HG03196 (cell line): ENCODE measurements at regions not wholly inside any gene's neighbourhood (a gene's known extent, or its start where the extent isn't known, plus 50 kb on each side); places are given as distances from the start of the nearest gene placed in this dataset.
"Not testable (repeated sequence)": the region's sequence is repeated elsewhere in the genome, so short reads cannot be mapped to it uniquely, and the experiment has no call there.

ENCODE experiments used
- ATAC-seq: cut with Tn5 transposase; IDR thresholded peaks from one replicate; pipeline ENCODE4 v1.9.1; 2021; ENCODE audit not compliant: unreplicated experiment

DNA sequence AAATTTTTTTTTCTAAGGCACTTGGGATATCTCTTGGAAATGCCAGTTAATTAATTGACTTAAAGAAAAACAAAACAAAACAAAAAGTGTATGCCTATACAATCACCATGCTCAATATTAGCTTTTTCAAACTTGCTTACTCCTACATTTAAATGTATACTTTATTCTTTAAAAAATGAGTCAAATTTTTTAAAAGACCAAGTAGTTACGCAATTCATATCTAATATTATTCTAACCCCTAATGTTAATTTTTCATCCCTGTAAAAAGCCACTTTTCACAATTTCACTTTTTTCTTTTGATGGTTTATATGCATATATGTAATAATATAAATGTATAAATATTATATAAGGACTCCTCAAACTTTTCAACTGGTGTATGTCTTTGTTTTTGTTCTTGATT lies 211.2 kb downstream of the PRDM9 start:
- no peak for ATAC-seq

DNA sequence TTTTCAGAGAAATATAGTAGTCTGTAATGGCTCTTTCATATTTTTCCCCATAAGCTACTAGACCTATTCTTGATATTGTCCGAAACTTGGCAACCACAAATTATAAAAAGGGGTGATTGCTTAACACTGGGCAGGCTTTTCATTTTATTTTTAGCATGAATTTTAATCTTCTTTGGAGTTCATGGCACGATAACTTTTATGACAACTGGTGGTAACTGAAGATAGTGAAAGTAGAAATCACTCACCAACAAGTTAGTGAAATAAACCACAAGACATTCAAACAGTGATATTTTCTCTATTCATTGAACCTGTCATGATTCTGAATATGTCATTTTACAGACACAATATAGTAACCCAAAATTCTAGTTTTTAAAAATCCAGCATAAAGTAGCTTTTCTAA lies 213.9 kb downstream of the PRDM9 start:
- ATAC-seq: no peak

DNA sequence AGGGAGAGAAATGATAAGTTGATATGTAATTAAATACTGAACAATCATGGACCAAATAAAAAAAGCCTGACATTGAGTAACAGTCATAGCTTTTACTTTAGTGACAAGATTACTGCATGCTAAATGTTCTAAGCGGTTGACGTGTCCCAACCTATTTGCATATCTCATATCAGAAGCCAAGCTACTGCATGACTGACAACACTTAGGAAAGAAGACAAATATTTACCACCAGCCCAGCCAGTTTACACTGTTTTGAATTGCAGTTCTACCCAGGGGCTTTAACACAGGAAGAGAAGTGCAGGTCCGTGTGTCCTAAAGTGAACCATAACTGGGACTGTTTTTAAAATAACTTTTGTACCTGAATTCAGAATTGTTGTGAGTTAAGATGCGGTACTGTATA lies 219.9 kb downstream of the PRDM9 start:
- no peak for ATAC-seq

DNA sequence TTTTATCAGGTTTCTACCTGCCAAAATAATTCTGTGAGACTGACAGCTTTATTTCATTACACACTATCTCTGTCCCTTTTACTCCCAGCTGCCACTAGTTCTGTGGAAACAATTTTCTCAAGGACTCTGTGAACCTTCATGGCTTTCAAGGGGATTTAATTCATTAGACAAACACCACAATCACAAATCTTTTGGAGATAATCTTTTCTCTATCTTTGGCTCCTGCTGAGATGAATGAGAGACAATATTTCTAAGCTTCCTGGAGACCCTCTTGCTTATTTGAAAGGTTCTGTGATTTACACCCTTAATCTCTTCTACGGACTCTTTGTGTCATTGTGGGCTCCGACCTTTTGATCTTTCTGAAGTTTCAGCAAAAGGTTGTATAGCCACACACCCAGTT lies 222.6 kb downstream of the PRDM9 start:
- no peak for ATAC-seq

DNA sequence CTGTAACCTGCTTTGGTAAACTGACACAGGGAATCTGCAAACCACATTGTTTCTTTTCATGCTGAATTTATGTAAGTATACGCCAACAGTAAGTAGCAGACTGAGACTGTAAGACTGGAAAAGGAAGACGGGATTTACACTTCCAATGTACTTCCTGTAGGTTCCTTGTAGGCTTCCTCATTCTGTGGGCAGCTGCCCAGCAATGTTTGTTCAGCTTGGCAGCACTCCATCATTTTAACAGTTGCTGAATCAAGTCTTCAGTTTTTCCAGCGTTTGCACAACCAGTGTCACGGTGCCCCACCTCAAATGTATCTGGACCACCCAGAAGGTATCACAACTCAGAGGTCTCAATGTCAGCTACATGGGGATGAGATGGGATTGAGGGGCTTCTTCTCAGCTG lies 232.6 kb downstream of the PRDM9 start:
- no peak for ATAC-seq

DNA sequence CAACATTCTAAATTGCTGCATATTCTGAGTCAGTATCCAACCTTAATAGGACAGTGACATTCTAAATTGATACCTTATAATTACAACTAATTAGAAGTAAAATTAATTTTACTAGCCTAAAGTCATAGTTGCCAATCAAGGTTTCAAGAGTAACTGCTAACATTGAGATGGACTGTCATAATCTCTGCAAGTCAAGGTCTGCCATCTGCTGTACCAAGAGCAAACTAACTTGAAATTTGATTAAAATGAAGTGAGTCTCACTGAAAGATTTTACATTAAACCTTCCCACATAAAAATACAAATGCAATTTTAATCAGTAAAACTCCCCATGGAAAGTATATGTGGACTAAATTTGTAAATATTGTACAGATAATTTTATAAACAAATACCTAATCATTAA lies 235.3 kb downstream of the PRDM9 start:
- no peak for ATAC-seq

DNA sequence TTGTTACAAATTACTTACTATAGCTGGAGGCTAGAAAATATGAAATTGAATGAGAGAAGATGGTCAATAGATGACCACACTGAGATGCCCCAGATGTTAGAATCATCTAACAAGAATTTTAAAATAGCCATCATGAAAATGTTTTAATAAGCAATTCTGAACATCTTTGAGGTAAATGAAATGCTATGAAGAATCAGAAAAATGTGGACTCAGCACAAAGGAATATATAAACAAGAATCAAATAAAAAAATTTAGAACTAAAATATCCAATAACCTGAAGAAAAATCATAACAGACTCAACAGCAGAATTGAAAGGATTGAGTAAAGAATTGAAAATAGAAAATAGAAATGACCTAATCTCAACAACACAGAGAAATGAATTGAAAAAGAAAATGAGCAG lies 248.5 kb downstream of the PRDM9 start:
- no peak for ATAC-seq

DNA sequence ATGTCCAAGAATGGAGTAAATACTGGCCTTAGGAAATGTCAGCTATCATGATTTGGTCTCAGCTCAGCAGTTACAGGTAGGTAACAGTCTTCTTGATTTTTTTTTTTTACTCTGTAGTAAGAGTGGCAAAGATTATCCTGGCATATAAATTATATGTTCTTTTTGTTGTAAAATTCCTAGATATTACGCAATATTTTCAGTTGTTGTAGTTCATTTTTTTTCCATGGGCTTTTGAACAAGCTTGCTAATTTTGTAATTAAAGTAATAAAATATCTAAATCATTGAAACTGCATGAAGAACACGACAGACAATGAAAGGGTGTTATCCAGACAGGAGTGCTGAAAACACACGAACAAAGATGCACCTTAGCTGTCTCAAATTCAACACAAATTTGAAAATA lies 249.4 kb downstream of the PRDM9 start:
- no peak for ATAC-seq

DNA sequence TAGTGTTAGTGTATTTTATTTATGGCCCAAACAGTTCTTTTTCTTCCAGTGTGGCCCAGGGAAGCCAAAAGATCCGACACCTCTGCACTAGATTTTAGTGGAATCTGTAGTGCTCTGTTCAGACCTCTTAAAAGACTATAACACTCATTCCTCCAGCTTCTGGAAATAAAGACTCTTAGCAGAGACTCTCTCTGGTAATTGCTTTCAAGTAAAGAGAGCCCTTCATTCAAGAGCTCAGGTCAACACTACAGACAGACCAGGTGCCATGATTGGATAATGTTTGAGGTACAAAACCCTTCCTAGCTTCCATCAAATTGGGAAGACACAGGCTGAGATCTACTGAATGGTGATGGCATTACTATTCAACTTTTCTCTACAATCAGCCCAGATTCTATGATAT lies 255.8 kb downstream of the PRDM9 start:
- ATAC-seq: no peak

DNA sequence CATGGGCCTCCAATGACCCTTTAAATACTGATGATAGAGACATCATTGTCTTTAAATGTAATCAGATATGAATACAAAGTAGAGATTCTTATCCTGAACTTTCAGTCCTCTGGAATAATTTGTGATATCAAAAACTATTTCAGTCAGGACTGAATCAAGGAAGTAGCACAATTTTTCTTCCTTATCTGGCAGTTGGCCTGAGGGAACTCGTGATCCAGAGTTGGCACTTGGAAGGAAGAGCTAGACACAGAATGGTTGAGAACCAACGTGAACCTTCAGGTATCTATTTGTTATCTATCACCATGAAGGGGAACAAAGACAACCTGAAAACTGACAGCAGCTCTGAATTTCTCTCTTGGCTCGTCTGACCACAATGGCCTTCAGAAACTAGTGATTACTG lies 269.3 kb downstream of the PRDM9 start:
- no peak for ATAC-seq

DNA sequence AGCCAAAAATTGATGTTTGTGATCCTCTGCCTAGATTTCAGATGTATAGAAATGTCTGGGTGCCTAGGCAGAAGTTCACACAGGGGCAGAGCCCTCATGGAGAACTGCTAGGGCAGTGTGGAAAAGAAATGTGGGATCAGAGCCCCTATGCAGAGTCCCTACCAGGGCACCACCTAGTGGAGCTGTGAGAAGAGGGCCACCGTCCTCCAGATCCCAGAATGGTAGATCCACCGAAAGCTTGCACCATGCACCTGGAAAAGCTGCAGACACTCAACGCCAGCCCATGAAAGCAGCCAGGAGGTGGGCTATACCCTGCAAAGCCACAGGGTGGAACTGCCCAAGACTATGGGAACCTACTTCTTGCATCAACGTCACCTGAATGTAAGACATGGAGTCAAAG lies 292.9 kb downstream of the PRDM9 start:
- not testable (repeated sequence) for ATAC-seq

DNA sequence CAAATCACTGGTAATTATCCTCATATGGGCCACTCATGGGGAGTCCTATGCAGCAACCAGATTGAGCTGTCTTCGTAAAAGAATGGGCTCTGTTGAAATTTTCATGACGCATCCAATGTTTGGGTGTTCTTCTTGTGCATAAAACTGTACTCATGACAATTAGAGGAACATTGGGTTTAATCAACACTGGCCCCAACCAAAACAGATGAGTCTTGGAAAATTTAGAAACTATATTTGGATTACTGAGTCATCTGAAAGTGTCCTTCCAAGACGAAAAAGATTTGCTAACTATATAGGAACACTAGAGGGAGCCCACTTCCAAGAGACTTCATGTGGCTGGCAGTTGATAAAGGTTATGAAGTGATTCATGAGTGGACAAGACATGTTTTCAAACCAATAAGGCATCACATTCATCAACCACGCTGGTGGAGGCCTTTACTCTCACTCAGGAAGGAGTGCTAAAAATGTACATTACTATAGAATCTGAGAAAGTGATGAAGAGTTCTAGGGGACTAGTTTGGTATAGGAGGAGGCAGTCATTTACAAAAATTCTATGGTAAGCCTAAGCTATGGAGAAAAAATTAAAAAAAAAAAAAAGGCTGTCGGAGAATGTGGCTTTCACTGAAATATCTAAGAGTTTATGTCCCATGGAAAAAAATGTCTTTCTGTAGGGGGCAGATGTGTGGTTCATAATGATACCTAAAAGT lies 313.5 kb downstream of the PRDM9 start:
- ATAC-seq: no peak

DNA sequence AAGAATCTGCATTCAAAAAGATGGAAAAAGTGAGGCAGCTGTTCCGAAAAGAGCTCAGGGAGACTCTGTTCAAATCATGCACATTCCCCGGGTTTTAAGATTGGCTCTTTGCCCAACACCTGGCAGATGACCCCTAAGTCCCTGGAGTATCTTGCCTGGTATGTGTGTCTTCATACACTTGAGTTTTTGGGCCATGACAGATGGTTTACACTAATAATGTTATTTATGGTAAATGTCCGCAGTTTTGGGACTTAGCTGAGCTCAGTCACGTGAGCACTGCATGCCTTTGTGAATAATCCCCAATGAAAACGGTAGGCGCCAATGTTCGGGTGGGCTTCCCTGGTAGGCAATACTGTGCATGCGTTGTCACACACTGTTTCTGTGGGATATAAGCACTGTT lies 316.1 kb downstream of the PRDM9 start:
- ATAC-seq: no peak

DNA sequence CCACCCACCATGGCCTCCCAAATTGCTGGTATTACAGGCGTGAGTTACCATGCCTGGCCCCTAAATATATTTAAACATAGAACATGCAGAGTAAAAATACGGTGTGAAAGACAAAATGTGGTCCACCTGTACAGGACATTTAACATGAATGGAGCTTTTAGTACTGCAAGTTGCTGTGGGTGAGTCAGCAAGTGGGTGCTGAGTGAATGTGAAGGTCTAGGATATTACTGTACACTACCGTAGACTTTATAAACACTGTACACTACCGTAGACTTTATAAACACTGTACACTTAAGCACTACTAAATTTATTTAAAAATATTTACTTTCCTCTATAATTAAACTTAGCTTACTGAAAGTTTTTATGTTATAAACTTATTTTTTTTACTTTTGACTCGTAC lies 317.8 kb downstream of the PRDM9 start:
- ATAC-seq: no peak

DNA sequence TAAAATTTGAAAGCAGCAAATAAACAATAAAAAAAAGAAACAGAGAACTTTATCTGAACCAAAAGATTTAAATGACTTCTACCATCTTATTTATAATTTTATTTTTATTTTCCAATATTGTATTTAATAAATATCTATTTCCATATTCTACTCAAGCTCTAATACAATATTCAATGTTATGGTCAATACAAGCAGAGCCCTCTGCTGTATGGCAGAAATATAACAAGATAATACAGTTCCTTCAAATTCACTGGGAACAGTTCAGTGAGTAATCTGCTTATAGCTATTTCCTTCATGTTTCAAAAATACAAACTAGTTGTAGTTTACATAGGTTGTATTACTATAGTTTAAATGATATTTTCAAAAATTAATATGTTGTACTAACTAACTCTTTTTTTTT lies 332.7 kb downstream of the PRDM9 start:
- ATAC-seq: no peak

DNA sequence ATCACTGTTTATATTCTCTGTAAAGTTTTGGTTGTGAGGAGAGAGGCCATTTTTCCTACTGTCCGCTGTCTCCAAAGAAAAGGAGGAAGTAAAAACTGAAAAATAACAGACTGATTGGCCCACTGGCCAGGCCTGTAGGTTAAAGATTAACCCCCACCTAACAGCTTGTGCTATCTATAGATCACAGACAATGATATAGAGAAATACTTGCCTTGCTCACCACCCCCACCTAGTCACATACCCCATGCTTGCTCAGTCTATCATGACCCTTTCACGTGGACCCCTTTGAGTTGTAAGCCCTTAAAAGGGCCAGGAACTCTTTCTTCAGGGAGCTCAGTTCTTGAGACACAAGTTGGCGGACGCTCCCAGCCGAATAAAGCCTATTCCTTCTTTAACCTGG lies 357.4 kb downstream of the PRDM9 start:
- ATAC-seq: no peak

DNA sequence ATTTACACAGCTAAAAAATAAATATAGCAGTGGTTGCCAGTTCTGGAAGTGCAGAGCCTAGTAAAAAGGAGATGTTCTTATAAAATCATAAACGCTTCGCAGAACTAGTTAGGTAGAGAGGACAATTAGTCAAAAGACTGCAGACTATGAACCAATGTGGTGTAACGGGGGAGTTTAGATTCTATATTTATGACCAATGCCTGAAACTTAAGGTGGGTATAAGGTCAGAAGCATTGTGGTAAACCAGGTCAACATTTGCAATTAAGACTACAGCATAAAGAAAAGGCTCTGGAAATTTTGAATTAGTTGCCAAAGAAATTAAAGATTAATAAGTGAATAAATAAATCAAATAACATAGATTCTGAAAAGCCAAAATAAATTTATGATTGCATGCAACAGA lies 370.4 kb downstream of the PRDM9 start:
- no peak for ATAC-seq

DNA sequence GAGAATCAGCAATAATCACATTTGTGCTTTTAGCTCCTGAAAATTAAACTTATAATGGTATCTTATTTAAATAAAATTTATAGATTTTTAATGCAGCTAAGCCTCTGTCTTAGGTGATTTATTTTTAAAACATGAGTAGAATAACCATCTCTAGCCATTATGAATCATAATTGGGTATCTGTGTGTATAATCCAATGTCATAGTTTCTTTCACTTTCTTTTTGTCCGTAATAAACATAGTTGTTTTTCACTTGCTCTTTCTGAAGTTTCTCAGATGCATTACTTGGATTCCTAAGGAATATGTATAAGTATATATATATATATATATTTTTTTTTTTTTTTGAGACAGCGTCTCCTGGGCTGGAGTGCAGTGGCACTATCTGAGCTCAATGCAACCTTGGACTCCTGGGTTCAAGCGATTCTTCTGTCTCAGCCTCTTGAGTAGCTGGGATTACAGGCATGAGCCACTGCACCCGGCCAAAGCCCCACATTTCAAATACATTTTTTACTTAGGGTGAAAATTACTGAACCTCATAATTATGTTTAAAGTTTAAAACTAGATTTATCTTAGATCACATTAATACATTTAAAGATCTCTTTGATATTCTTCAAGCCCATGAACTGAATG lies 377.1 kb downstream of the PRDM9 start:
- ATAC-seq: no peak

DNA sequence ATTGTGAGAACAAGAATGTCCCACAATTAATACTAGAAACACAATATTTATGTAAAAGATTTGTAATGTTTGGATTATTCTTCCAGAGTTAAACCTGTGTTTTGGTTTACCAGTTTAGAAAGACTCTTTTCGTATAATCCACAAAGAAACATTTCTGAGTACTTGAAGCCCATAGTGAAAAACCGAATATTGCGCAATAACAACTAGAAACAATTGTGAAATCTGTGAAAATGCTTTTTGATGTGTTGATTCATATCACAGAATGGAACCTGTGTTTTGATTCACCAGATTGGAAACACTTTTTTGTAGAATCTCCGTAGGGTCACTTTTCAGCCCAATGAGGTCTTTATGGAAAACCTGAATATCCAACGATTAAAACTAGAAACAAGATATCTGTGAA lies 386.2 kb downstream of the PRDM9 start:
- no peak for ATAC-seq

DNA sequence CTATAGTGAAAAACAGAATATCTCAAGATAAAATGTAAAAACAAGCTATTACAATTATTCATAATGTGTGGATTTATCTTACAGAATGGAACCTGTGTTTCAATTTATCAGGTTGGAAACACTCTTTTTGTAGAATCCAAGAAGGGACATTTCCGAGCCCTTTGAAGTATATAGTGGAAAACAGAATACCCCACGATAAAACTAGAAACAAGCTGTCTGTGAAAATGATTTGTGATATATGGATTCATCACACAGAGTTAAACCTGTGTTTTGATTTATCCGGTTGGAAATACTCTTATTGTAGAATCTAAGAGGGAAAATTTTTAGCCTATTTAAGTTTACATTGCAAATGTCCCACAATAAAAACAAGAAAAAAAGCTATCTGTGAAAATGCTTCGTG lies 388.2 kb downstream of the PRDM9 start:
- no peak for ATAC-seq

DNA sequence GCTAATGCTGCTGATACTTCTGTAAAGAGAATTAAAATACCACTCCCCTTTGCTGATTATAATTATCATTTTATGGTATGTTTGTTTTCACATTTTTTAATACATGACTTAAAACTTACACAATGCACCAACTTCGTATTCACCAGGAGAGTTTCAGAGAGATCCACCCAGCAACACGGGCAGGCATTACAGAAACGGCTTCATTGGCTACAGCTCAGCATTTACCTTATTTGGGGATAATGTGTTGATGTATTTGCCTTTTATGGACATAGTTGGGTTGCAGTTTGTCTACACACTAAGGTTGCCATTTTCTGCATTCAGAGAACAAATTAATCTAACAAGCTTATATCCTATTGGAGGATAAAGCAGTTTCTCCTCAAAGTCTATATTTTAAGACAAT lies 423.6 kb downstream of the PRDM9 start:
- no peak for ATAC-seq

DNA sequence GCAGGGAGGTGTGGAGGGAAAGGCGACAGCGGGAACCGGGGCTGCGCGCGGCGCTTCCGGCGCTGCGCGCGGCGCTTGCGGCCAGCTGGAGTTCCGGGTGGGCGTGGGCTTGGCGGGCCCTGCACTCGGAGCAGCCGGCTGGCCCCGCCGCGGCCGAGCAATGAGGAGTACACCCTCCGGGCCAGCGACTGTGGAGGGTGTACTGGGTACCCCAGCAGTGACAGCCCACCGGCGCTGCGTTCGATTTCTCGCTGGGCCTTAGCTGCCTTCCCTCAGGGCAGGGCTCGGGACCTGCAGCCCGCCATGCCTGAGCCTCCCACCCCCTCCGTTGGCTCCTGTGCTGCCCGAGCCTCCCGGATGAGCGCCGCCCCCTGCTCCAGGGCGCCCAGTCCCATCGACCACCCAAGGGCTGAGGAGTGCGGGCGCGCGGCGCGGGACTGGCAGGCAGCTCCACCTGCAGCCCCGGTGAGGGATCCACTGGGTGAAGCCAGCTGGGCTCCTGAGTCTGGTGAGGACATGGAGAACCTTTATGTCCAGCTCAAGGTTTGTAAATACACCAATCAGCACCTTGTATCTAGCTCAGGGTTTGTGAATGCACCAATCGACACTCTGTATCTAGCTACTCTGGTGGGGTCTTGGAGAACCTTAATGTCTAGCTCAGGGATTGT lies 444.0 kb downstream of the PRDM9 start:
- ATAC-seq: not testable (repeated sequence)

DNA sequence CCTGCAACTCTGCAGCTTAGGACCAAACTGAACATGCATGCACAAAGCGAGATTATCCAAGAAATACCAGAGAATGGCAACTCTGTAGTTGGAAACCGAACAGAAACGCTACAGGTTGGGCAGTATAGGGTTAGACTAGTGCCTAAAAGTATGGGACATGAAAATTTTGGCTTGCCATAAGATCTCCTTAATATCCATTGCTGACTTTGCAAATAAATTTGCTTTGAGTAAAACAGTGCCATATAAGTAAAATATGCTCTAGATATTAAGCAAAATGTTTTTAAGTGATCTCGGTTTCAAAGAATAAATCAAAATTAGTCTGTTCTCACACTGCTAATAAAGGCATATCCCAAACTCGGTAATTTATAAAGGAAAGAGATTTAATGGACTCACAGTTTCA lies 456.0 kb downstream of the PRDM9 start:
- no peak for ATAC-seq
